CD14-positive monocyte (primary cell): ENCODE measurements at regions not wholly inside any gene's neighbourhood (a gene's known extent, or its start where the extent isn't known, plus 50 kb on each side); places are given as distances from the start of the nearest gene placed in this dataset.

Source experiments
- DNase-seq, 3 donors: peaks; one replicate each; pipeline ENCODE4 v3.0.0-alpha.2; 2011 to 2022
- H2AFZ ChIP-seq: 2 replicates; pipeline ENCODE4 v1.6.0; 2012; ENCODE audit warnings: mild to moderate bottlenecking, low read depth, low read length, inconsistent platforms; ENCODE audit not compliant: insufficient read depth, poor library complexity, severe bottlenecking
- H3K27ac ChIP-seq, 2 donors: 1 replicate in 1 of 2; 2 replicates in 1 of 2; pipeline ENCODE4 v1.5.1; 2012 to 2013; ENCODE audit warnings: low read length in 2 of 2, control low read depth in 1 of 2, inconsistent platforms in 1 of 2, low read depth in 1 of 2, mild to moderate bottlenecking in 1 of 2
- H3K27me3 ChIP-seq, 2 donors: one replicate each; pipeline versions ENCODE4 v1.6.0 to v1.6.1; 2011 to 2013; ENCODE audit warnings: low read length in 2 of 2; ENCODE audit not compliant: control insufficient read depth in 2 of 2, insufficient read depth in 2 of 2
- H3K36me3 ChIP-seq, 2 donors: replicated peaks in 1 of 2; 1 replicate in 1 of 2; 2 replicates in 1 of 2; pipeline versions ENCODE4 v1.5.1 to v1.6.1; 2012 to 2013; ENCODE audit warnings: low read length in 2 of 2, control low read depth in 1 of 2, inconsistent platforms in 1 of 2, mild to moderate bottlenecking in 1 of 2; ENCODE audit not compliant: insufficient read depth in 2 of 2, control insufficient read depth in 1 of 2
- H3K4me1 ChIP-seq, 2 donors: 1 replicate in 1 of 2; 2 replicates in 1 of 2; pipeline versions ENCODE4 v1.5.1 to v1.6.1; 2012 to 2013; ENCODE audit warnings: low read length in 2 of 2, control low read depth in 1 of 2, inconsistent platforms in 1 of 2, mild to moderate bottlenecking in 1 of 2, moderate library complexity in 1 of 2; ENCODE audit not compliant: insufficient read depth in 2 of 2, control insufficient read depth in 1 of 2
- H3K4me2 ChIP-seq: replicated peaks from 2 replicates; pipeline ENCODE3; 2012; ENCODE audit warnings: low read length, moderate library complexity, mild to moderate bottlenecking; ENCODE audit not compliant: poor library complexity, severe bottlenecking; ENCODE audit errors: extremely low read depth
- H3K4me3 ChIP-seq, 3 experiments: fragments of 200-600 bp in 1 of 3; sonication (generic) in 1 of 3; replicated peaks in 1 of 3; 1 replicate in 2 of 3; 2 replicates in 1 of 3; pipeline ENCODE4 v1.5.1; 2011 to 2013; ENCODE audit warnings: low read length in 3 of 3, mild to moderate bottlenecking in 3 of 3, control low read depth in 2 of 3, low read depth in 2 of 3, inconsistent platforms in 1 of 3, moderate library complexity in 1 of 3
- H3K79me2 ChIP-seq: 2 replicates; pipeline ENCODE4 v1.6.0; 2012; ENCODE audit warnings: mild to moderate bottlenecking, control low read depth, inconsistent platforms, low read length, moderate library complexity; ENCODE audit not compliant: insufficient read depth
- H3K9ac ChIP-seq: 2 replicates; pipeline ENCODE4 v1.6.0; 2017; ENCODE audit warnings: low read length, mild to moderate bottlenecking; ENCODE audit not compliant: insufficient read depth, poor library complexity, severe bottlenecking
- H3K9me3 ChIP-seq, 2 donors: replicated peaks in 1 of 2; 1 replicate in 1 of 2; 2 replicates in 1 of 2; pipeline versions ENCODE4 v1.5.1 to v1.6.1; 2012 to 2013; ENCODE audit warnings: low read length in 2 of 2, control low read depth in 1 of 2; ENCODE audit not compliant: control insufficient read depth in 1 of 2, insufficient read depth in 1 of 2
- H4K20me1 ChIP-seq: 2 replicates; pipeline ENCODE4 v1.6.0; 2012; ENCODE audit warnings: mild to moderate bottlenecking, low read length, control low read depth, moderate library complexity; ENCODE audit not compliant: insufficient read depth
- H3K27ac Mint-ChIP-seq, 7 donors: one replicate each; pipeline ENCODE4 v1.8.0; 2020; ENCODE audit warnings: mild to moderate bottlenecking in 7 of 7, mixed read lengths in 7 of 7, moderate library complexity in 6 of 7, inconsistent platforms in 2 of 7
- H3K27me3 Mint-ChIP-seq, 3 donors: one replicate each; pipeline ENCODE4 v1.8.0; 2021 to 2022; ENCODE audit warnings: low read depth in 3 of 3, mild to moderate bottlenecking in 3 of 3, mixed read lengths in 3 of 3, moderate library complexity in 3 of 3, inconsistent platforms in 1 of 3
- H3K36me3 Mint-ChIP-seq, 2 donors: one replicate each; pipeline ENCODE4 v1.8.0; 2020; ENCODE audit warnings: mixed read lengths in 2 of 2, inconsistent platforms in 1 of 2, mild to moderate bottlenecking in 1 of 2
- H3K4me1 Mint-ChIP-seq: one replicate; pipeline ENCODE4 v1.8.0; 2020; ENCODE audit warnings: mild to moderate bottlenecking, mixed read lengths
- H3K4me3 Mint-ChIP-seq, 2 donors: one replicate each; pipeline ENCODE4 v1.8.0; 2020; ENCODE audit warnings: mild to moderate bottlenecking in 2 of 2, mixed read lengths in 2 of 2, moderate library complexity in 1 of 2
- H3K9me3 Mint-ChIP-seq, 7 donors: one replicate each; pipeline ENCODE4 v1.8.0; 2020 to 2022; ENCODE audit warnings: mixed read lengths in 7 of 7, mild to moderate bottlenecking in 6 of 7, moderate library complexity in 6 of 7, inconsistent platforms in 2 of 7
- CTCF ChIP-seq: fragments of 200-600 bp; IDR thresholded peaks from one replicate; pipeline ENCODE4 v1.8.0; 2022; ENCODE audit warnings: antibody characterized with exemption, mild to moderate bottlenecking
- WGBS: methylation state at CpG from one replicate; pipeline ENCODE4 v1.1.5; 2013; ENCODE audit warnings: missing lambda C conversion rate; ENCODE audit not compliant: insufficient coverage; 5-methylcytosine and 5-hydroxymethylcytosine counted together
- intact Hi-C, 2 donors: fragments of 100-400 bp; cut with micrococcal nuclease; formaldehyde crosslinking; loops; one replicate each; pipeline versions ENCODE4 v1.15.0 to v1.15.1; 2023

- Histone ChIP-seq H3K27ac (no peak overlapping the region), H3K9ac (no peak overlapping the region), H3K4me3 (no peak overlapping the region), H3K27me3 (no peaks in the 10 kb centered on the region), H4K20me1 (no peaks in the 10 kb centered on the region), H2AFZ (no peak overlapping the region), H3K4me2 (no peak overlapping the region), H3K9me3 (no peaks in the 10 kb centered on the region), H3K79me2 (no peaks in the 10 kb centered on the region), H3K4me1 (no peaks in the 10 kb centered on the region), H3K36me3 (no peaks in the 10 kb centered on the region)
- no peak for DNase-seq
- intact Hi-C loops: no loop called here
- WGBS: 92% methylated on average over 4 of the region's 6 CpGs
- Mint-ChIP-seq H3K27ac (no peak overlapping the region), H3K4me3 (no peak overlapping the region), H3K4me1 (no peaks in the 10 kb centered on the region), H3K36me3 (no peaks in the 10 kb centered on the region), H3K9me3 (peaks cover 0 to 8% (median under 1%) of the 10 kb centered on the region in 7 donors), H3K27me3 (peaks cover 7 to 9% (median 9%) of the 10 kb centered on the region in 3 donors)
- TF ChIP-seq CTCF: no peak
Measured at GRCh38 chr19:30105727-30106126, 163.7 kb downstream of the URI1 start.

GRCh38 chr19:30106417-30107095, 164.5 kb downstream of the URI1 start:
- Histone ChIP-seq H3K4me1 (no peaks in the 10 kb centered on the region), H3K27me3 (no peaks in the 10 kb centered on the region), H3K4me2 (no peak overlapping the region), H3K4me3 (no peak overlapping the region), H4K20me1 (no peaks in the 10 kb centered on the region), H3K79me2 (no peaks in the 10 kb centered on the region), H3K9me3 (no peaks in the 10 kb centered on the region), H3K36me3 (no peaks in the 10 kb centered on the region), H3K9ac (no peak overlapping the region), H2AFZ (no peak overlapping the region), H3K27ac (no peak overlapping the region)
- TF ChIP-seq CTCF: no peak
- 87% methylated on average over 5 of the region's 11 CpGs for WGBS
- Mint-ChIP-seq H3K9me3 (peaks cover 0 to 6% (median 0%) of the 10 kb centered on the region in 7 donors), H3K27ac (no peak overlapping the region), H3K4me3 (no peak overlapping the region), H3K27me3 (peaks cover 7 to 12% (median 9%) of the 10 kb centered on the region in 3 donors), H3K4me1 (no peaks in the 10 kb centered on the region), H3K36me3 (no peaks in the 10 kb centered on the region)
- DNase-seq: no peak
- intact Hi-C loops: no loop called here
